ENCODE measurements at regions not wholly inside any gene's neighbourhood (a gene's known extent, or its start where the extent isn't known, plus 50 kb on each side); places are given as distances from the start of the nearest gene placed in this dataset.

- no peak for TF ChIP-seq POLR2A (IDR thresholded peaks at IDR 0.05; ENCODE audit: borderline replicate concordance, extremely low read depth, insufficient read depth, insufficient read length)
- no peak for TF ChIP-seq MAX (IDR thresholded peaks at IDR 0.05)
- TF ChIP-seq CTCF (IDR thresholded peaks at IDR 0.05 in 2 of 3, conservative IDR thresholded peaks at IDR 0.05 in 1 of 3; ENCODE audit: borderline replicate concordance in 1 of 3, insufficient read depth in 1 of 3, low read depth in 2 of 3, low read length in 2 of 3), result no peak
- TF ChIP-seq EZH2phosphoT487 (IDR thresholded peaks at IDR 0.05; ENCODE audit: borderline replicate concordance), result no peak
- TF ChIP-seq POLR2AphosphoS5 (IDR thresholded peaks at IDR 0.05; ENCODE audit: low read depth, low read length), result no peak
Observed at GRCh38 chr16:86428729-86429517, 81.4 kb upstream of the FOXF1 start.
